GM21717 (cell line): ENCODE measurements at regions not wholly inside any gene's neighbourhood (a gene's known extent, or its start where the extent isn't known, plus 50 kb on each side); places are given as distances from the start of the nearest gene placed in this dataset.

Source experiments
- ATAC-seq: cut with Tn5 transposase; IDR thresholded peaks from one replicate; pipeline ENCODE4 v1.9.1; 2021; ENCODE audit warnings: mild to moderate bottlenecking, moderate library complexity; ENCODE audit not compliant: unreplicated experiment

DNA sequence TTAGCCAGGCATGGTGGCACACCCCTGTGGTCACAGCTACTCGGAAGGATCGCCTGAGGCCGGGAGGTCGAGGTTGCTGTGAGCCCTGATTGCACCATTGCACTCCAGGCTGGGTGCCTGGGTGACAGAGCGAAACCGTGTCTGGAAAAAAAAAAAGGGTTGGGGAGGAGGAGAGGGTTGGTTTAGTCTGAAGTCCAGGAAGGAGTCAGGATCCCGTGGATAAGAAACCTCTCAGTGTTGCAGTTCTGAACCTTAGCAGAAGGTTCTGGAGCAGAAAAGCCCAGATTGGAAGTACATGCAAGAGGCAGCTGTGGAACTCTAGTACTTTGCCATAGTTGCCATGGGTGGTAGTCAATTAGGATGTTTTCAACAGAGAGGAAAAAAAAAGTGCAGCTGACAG, 125.2 kb upstream of the CPEB4 start:
- no peak for ATAC-seq

DNA sequence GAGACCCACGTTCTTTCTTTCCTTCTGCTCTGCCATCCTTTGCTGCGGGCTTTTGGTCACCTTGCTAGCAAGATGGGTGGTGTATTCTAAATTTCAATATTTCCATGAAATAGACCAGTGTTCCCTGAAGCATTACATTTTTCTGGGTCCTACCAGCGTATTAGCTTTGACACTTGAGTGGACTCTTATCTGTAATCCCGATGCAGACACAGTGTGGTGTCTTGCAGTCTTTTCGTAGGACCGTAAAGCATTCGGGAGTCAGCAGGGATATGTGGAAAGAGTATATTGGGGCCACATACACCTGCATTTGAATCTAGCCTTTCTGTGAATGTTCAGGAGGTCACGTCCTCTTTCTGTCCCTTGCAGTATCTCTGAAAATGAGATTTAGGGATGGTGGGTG, 124.7 kb upstream of the CPEB4 start:
- ATAC-seq: no peak

DNA sequence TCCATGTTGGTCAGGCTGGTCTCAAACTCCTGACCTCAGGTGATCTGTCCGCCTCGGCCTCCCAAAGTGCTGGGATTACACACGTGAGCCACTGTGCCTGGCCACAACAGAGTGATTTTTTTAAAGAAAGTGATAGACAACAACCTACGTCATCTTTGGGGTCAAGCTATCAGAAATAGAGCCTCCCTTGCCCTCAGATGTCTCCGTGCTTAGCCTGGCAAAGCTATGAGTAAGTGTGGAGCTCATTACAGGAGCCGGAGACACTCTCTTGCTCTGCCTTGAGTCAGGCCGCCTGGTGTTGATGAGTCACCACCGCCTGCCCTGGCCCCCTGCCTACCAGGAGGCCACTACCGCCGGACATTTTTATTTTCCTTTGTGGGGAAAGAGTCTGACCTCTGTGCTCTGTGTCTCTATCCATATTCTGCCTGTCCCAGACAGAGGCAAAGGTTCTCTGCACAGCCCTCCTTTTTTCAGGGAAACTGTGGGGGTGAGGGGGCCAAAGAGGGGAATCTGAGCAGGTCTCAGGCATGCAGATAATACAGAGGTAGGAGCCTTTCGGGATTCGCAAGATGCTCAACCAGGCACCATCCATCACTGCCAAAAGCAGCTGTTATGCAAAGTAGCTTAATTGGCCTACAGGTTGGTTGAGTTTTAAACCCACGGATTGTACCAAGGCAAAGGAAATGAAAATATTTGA, 123.7 kb upstream of the CPEB4 start:
- ATAC-seq: no peak

DNA sequence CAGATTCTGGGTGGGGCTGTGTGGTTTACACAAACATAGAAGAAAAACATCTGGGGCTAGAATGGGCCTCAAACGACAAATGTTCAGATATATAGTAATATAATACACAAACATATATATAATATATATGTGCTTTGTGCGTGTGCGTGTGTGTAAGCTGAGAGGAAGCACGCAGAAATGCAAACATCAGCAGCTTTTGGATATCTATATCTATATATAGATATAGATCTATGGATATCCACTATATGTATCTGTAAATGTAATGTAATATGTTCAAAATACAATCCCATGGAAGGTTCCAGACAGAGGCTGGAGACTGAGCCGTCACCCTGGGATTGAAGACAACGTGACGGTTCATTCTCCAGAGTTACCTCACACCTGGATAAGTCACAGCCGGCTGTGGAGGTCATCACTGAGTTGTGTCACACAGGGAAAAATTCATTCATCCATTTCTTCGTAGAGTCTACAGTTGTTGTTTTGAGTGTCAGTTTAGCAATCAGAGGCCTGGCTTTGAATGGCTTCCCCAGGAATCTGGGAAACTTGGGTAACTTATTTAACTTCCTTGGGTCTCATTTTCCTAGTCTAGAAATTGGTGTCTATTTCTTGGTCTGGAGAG, 123.0 kb upstream of the CPEB4 start:
- ATAC-seq: no peak

DNA sequence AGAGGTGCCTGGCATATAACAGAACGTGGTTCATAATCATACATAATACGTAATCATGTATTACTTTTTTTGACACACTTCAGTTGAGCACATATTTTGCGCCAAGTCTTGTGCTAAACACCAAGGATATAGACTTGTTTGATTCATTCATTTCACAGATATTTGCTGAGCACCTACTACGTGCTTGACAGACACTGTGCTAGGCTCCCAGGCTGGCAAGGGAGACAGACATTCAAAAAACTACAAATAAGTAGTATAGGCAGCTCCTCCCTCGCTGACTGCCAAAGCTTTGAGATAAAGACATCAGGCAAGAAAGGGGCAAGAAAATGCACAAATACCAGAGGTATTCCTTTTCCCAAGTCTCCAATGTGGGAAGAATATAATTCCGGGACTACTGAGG, 122.5 kb upstream of the CPEB4 start:
- ATAC-seq: no peak

DNA sequence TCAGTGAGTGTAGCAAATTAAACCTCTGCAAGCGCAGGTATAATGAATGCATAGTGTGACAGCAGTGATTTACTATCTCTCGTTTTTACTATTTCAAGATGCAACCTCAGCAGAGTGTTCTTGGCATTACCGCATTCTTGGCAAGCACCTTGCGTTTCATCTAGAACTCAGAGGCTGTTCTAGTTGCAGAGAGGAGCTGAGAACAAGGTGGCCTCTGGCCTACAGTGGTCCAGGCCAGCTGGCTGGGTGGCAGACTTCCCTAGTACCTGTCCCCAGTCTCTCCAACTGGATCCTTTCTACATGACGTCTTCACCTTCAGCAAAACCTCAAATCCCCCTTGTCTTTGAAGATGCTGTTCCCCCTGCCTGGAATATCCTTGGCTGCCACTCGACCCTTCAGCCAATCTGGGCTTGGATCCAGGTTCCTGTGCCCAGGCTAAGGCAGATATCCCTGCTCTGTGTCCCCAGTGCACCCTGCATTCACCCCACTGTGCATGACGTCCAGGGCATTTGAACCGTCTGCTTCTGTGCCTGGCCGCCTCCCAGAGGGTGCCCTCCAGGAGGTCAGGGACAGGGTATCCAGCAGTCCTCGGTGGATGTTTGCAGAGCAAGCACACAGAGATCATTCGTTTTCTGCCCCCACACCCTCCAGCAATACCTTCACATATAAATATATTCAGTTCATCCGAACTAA, 120.4 kb upstream of the CPEB4 start:
- ATAC-seq: no peak

DNA sequence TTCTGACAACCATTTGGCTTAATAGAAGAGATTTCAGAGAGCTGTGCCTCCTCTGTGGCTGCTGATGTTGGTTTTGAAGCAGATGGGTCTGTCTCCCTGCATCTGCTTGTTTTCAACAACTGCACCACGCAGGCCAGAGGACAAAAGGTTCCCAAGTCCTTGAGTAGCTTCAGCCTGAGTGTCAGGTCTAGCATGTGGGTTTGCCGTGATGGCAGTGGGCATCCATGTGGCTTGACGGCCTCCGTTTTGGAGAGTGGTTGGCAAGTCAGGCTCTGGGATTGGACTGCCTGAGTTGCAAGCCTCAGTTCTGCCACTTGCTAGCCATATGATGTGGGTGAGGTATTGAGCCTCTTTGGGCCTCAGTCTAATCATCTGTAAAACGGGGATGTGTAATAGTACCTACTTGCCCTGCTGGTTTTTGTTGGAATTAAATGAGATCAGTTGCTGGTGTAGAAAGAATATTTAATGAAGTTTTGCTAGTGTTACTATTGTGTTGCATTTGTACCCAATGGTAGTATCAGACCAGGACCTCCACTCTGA, 119.8 kb upstream of the CPEB4 start:
- no peak for ATAC-seq

DNA sequence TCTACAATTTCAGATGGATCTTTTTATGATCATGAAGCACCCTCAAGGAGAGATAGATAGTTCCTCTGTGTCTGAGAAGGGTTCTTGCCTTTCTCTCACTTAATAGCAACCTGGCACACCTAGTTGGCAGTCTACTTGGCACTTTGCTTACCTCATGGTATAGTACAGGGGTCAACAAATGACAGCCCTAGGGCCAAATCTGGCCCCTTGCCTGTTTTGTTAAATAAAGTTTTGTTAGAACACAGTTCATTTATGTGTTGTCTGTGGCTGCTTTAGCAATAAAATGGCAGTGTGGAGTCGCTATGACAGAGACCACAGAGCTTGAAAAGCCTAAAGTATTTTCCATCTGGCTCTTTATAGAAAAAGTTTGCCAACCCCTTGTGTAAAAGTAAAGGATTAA, 119.3 kb upstream of the CPEB4 start:
- ATAC-seq: no peak

DNA sequence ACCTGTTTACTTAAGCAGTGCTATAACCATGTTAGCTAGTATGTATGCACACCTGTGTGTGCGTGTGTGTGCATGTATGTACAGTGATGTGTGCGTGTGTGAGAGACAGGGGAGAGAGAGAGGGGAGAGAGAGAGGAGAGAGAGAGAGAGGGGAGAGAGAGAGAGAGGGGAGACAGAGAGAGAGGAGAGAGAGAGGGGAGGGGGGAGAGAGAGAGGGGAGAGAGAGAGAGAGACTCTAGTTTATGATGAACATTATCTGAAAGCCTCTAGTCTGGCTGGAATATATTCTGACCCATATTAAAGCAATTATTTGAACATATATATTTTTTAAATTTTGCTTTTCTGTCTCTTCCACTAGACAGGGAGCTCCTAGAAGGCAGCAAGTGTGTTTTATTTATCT, 117.5 kb upstream of the CPEB4 start:
- ATAC-seq: no peak

DNA sequence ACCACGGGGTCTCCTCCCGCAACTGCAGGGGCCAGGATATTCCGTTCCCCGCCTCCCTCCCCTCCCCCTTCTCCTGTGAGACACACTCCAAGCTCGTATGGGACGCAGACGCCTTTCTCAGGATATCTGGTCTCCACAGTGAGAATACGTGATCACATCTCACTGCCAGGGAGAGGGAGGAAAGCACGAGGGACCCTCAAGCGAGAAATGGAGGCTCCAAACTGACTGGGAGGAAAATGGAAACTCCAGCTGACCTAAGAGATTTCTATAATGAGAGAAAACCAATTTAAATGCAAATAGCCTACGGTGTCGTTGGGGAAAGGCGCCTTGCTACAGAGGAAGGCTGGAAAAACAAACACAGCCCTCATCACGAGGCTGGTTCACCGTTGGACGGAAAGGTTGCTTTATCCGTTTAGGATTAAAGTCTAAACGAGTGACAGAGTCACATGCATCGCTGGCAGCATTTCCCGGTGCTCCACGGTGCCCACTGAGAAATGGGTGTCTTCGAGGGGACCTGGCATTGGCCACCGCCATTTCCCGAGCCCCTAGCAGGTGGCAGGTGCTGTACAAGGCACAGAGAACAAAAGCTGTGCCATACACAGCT, 116.9 kb upstream of the CPEB4 start:
- ATAC-seq: no peak

DNA sequence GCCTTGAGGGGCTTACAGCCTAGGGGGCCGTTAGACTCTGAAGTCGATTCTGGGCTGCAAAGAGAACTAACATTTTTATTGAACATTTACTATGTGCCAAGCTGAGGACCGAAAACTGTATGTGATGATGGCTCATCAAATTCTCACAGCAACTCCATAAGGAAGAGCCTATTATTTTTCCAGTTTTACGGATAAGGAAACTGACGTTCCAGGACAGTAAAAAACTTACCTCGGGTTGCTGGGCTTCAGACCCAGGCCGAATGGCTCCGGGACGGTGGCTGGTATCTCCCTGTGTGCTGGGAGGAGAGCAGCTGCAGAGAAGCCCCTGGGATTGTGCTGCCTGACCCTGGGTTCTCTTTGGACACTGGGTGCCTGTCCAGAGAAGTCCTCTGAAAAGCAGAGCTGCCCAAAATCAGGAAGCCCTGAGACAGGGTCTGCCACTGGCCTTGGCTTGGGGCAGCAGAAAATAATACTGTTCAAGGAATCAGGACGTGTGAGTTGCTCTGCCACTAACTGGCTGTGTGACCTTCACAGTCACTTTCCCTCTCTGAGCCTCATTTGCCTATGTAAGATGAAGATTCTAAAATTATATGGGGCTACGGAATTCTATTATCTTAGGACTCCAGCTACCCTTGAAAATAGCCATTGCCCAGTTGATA, 116.3 kb upstream of the CPEB4 start:
- no peak for ATAC-seq

DNA sequence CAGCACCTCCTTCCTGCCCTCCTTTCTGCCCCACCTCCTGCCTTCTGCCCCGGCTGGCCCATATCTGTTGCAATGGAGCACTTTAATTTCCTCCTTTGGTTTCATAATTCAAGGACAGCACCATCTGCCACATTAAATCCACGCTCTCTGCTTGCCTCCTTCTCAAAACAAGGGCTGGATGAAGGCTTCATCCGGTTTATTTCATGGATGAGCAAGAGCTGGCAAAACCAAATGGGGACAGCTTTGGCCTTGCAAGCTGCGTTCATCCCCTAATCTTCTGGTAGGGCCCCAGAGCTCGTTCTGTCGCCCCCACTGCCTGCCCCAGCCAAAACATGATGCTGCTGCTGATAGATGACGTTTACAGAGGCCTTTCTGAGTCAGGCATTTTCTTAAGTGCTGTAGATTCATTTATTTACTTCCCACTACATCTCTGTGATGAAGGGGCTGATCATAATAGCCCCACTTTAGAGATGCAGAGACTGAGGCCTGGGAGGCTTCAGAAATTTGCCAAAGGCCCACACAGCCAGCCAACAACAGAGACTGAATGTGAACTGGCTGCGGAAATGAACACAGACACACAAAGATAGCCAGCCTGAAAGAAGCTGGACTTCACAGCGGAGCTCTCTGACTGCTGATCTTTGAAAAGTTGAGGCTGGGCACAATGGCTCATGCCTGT, 115.6 kb upstream of the CPEB4 start:
- no peak for ATAC-seq

DNA sequence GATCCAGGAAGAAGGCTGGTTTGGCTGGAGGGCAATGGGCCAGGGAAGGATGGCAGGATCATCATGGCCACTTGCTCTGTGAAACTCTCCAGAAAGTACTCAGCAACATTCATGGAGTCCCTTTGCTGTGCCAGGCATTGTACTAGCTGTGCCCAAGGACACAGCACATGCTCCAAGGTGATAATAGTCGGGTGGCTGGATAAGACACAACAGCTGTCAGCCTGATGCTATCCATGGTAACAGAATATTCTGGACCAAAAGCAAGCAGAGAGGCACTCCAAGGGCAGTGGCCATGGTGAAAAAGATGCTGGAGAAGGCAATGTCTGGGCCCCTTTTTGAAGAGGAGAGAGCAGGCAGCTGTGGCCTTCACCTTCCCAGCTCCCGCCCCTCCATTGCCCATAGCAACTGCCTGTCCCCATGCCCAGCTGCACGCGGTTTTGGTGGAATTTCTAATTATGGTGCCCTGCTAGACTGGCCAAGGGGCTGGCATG, 113.8 kb upstream of the CPEB4 start:
- no peak for ATAC-seq

DNA sequence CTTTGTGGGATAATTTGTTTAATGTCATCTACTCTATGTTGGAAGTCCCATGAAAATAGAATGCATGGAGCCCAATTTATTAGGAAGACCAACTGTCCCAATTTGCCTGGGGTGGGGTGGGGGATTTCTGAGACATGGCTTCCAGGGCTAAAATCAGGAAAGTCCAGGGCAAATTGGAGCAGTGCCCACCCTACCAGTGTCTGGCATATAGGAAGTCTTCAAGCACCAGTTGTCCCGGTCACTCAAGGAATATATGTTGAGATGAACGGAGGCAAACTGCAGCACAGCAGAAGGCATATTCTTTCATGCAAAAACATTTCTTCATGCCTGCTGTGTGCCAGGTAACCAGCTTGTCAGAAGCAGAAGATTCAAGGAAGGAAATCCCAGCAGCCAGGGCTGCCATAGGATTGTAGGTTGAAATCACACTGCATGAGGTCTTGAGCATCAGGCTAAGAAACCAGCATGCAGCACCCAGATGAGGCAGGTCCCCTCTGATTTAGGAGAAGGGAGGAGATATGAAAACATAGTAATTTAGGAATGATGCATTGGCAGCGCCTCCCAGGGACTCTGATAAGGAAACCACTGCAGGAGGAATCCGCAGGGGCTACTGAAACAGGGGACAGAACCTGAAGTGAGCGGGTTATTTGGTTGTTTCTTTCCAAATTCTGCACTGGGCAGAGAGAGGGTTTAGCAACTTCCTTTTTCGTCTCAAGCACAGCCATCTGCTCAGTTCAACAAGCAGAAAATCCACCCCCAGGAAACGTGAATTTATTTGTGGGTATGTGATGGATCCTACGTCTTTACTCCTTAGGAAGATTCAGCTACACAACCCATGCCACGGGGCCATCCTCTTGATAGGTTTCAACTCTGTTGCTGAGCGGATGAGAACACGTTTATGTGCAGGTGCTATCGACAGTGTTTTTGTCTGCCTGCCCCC, 112.6 kb upstream of the CPEB4 start:
- no peak for ATAC-seq

DNA sequence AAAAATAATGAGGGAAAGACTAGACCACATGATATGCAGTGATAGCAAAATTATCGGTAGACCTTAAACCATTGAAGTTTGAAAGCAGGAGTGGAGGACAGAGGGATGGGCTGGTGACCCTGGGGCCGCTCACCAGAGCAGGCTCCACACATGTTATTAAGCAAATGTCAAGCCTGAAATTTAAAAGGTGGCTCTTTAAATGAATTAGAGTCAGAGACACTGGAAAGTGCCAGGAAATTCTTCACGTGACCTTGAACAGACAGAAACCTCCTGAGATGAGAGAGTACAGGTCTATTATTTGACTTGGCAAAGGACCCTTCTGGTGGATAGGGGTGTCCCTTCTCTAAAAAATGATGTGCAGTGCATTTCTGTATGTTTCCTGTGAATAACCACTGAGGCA, 111.0 kb upstream of the CPEB4 start:
- ATAC-seq: no peak

DNA sequence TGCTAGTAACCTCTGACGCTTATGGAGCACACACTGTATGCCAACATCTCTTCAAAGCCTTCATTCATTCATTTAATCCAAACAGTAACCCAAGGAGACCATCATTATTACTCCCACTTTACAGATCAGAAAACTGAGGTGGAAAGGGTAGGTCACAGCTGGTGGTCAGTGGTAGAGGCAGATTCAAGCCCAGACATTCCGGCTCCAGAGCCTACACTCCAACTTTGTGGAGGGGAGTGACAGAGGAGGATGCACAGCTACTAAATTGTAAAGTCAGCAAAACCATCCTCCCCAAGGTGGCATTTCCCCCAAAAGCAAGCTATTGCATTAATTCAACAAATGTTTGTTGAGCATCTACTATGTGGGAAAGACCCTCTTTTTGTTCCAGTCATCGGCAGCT, 110.5 kb upstream of the CPEB4 start:
- no peak for ATAC-seq

DNA sequence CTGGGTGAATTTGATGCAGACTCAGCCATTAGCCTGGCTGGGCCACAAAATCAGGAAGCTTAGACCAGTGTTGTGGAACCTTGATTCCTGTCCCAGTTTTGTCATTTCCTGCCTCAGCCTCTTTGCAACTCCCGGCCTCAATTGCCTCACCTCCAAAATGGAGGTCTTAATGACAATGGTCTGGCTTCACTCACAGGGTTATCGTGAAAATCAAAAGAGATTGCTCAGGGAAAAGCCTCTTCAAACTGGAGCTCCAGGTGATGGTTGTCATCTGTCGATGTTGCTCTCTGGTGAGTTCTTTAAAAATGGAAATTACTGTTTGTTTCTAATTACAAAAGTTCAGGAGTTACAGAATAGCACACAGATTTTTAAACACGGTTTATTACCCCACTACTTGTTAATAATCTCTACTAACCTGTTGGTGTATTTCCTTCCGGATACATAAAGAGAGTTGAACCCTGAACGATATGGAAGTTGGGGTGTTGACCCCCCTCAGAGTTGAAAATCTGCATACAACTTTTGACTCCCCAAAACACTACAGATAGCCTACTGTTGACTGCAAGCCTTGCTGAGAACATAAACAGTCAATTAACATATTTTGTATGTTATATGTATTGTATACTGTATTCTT, 109.9 kb upstream of the CPEB4 start:
- no peak for ATAC-seq

DNA sequence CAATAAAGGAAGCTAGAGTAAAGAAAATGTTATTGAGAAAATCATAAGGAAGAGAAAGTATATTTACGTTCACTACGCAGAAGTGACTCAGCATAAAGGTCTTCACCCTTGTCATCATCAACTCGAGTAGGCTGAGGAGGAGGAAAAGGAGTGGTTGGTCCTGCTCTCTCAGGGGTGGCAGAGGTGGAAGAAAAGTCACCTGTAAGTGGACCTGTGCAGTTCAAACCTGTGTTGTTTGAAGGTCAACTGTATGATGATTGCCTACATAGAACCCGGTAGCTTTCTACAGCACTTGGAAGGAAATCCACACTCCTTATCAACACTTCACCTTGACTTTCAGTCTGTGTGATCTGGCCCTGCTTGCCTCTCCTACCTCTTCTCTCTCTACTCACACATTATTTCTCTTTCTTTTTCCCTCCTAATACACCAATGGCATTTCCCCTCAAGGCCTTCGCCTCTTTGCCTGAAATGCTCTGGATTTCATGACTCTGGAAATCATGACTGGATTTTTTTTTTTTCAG, 109.3 kb upstream of the CPEB4 start:
- no peak for ATAC-seq
